K562 (cell line): ENCODE measurements at regions not wholly inside any gene's neighbourhood (a gene's known extent, or its start where the extent isn't known, plus 50 kb on each side); places are given as distances from the start of the nearest gene placed in this dataset.

Experiments
- ATAC-seq: fragments of 200-7000 bp; cut with Tn5 transposase; 3 replicates; pipeline ENCODE4 v1.9.1; 2020; ENCODE audit warnings: moderate library complexity
- BruUV-seq: library from RNA; stranded (reverse); fragments of 400-500 nt; replicated peaks from 2 replicates; lab custom pipeline; 2021; lab: Mats Ljungman, UMichigan
- CTCF ChIA-PET: fragments of 300-600 bp; formaldehyde crosslinking; extraction: SDS; loops from one replicate; lab custom pipeline; 2021; ENCODE audit warnings: low intra/inter-chr PET ratio; lab: Yijun Ruan, JAX
- POLR2A ChIA-PET: fragments of 300-600, 350-650 bp; sonication (Branson Sonifier 250); formaldehyde crosslinking; extraction: SDS; loops from one replicate; lab custom pipeline; 2021; ENCODE audit warnings: antibody characterized with exemption, inconsistent platforms; lab: Yijun Ruan, JAX
- DNase-seq, 4 experiments: peaks; one replicate each; pipeline versions ENCODE4 v3.0.0 to v3.0.0-alpha.2; 2011 to 2018; ENCODE audit warnings: low spot score in 3 of 4, mixed read lengths in 3 of 4; ENCODE audit errors: extremely low read depth in 1 of 4
- FAIRE-seq: peaks from 2 replicates; lab custom pipeline; 2011; peaks lifted over from hg19 to GRCh38; lab: Jason Lieb, UNC
- H2AFZ ChIP-seq: 2 replicates; pipeline ENCODE4 v1.6.0; 2011; ENCODE audit warnings: low read depth, low read length, control low read depth, inconsistent platforms
- H3K27ac ChIP-seq: fragments of 200-600 bp; 3 replicates; pipeline ENCODE4 v1.8.0; 2011; ENCODE audit warnings: low read depth, mild to moderate bottlenecking, control low read depth, inconsistent platforms, low read length, moderate library complexity, mixed read lengths; ENCODE audit errors: extremely low read depth
- H3K27me3 ChIP-seq, 2 experiments: fragments of 300-600 bp in 1 of 2; 2 replicates in 1 of 2; 3 replicates in 1 of 2; pipeline versions ENCODE4 v1.6.0 to v1.8.0; 2011; ENCODE audit warnings: inconsistent platforms in 2 of 2, low read length in 2 of 2, mild to moderate bottlenecking in 1 of 2, mixed read lengths in 1 of 2, moderate library complexity in 1 of 2; ENCODE audit not compliant: control insufficient read depth in 2 of 2, insufficient read depth in 2 of 2
- H3K36me3 ChIP-seq: fragments of 300-600 bp; 3 replicates; pipeline ENCODE4 v1.8.0; 2011; ENCODE audit warnings: mild to moderate bottlenecking, low read length, inconsistent platforms; ENCODE audit not compliant: control insufficient read depth, insufficient read depth
- H3K4me1 ChIP-seq, 2 experiments: fragments of 200-600 bp in 1 of 2; replicated peaks in 1 of 2; 2 replicates in 1 of 2; 3 replicates in 1 of 2; pipeline versions ENCODE4 v1.5.1 to v1.8.0; 2011; ENCODE audit warnings: inconsistent platforms in 2 of 2, low read length in 2 of 2, mild to moderate bottlenecking in 1 of 2, mixed read lengths in 1 of 2, moderate library complexity in 1 of 2; ENCODE audit not compliant: control insufficient read depth in 2 of 2, insufficient read depth in 2 of 2
- H3K4me2 ChIP-seq: 2 replicates; pipeline ENCODE4 v1.6.1; 2011; ENCODE audit warnings: low read length, control low read depth, inconsistent platforms, mixed read lengths; ENCODE audit not compliant: insufficient read depth
- H3K4me3 ChIP-seq: fragments of 200-600 bp; sonication (generic), shearing (Covaris generic); 2 replicates; pipeline ENCODE4 v1.5.1; 2016; ENCODE audit warnings: control low read depth, inconsistent platforms
- H3K79me2 ChIP-seq: fragments of 200-600 bp; 3 replicates; pipeline ENCODE4 v1.8.0; 2011; ENCODE audit warnings: low read length, inconsistent platforms; ENCODE audit not compliant: control insufficient read depth, insufficient read depth
- H3K9ac ChIP-seq, 2 experiments: 2 replicates each; pipeline versions ENCODE4 v1.6.0 to v1.6.1; 2011; ENCODE audit warnings: low read depth in 2 of 2, low read length in 2 of 2, control low read depth in 1 of 2, inconsistent platforms in 1 of 2, mild to moderate bottlenecking in 1 of 2, mixed read lengths in 1 of 2; ENCODE audit not compliant: insufficient read depth in 1 of 2
- H3K9me1 ChIP-seq: one replicate; pipeline ENCODE4 v1.6.0; 2011; ENCODE audit warnings: inconsistent platforms, mild to moderate bottlenecking, low read length, moderate library complexity; ENCODE audit not compliant: control insufficient read depth, insufficient read depth
- H3K9me3 ChIP-seq: replicated peaks from 2 replicates; pipeline ENCODE4 v1.5.1; 2011; ENCODE audit warnings: low read depth, low read length, inconsistent platforms; ENCODE audit not compliant: control insufficient read depth, insufficient read depth
- H4K20me1 ChIP-seq: replicated peaks from 2 replicates; pipeline ENCODE4 v1.6.1; 2011; ENCODE audit warnings: low read length, inconsistent platforms, mixed read lengths; ENCODE audit not compliant: control insufficient read depth, insufficient read depth
- ATF7 ChIP-seq: fragments of 450-650 bp; IDR thresholded peaks from 2 replicates; pipeline ENCODE4 v1.7.1; 2014; ENCODE audit warnings: mild to moderate bottlenecking, moderate library complexity
- ELK3 ChIP-seq: fragments of 450-650 bp; formaldehyde crosslinking; IDR thresholded peaks from 2 replicates; pipeline ENCODE4 v1.4.0; 2020; ENCODE audit warnings: mild to moderate bottlenecking
- HLTF ChIP-seq: fragments of 450-650 bp; IDR thresholded peaks from 2 replicates; pipeline ENCODE4 v1.6.1; 2016
- MYNN ChIP-seq, 2 experiments: sonication (generic); formaldehyde crosslinking in 1 of 2; IDR thresholded peaks; 2 replicates each; pipeline versions ENCODE4 v1.5.0 to v1.6.1; 2016 to 2020; ENCODE audit warnings: antibody characterized with exemption in 1 of 2, missing genetic modification reagents in 1 of 2
- PCBP1 ChIP-seq: fragments of 200-400 bp; formaldehyde crosslinking; IDR thresholded peaks from 2 replicates; pipeline ENCODE4 v1.6.1; 2018; ENCODE audit warnings: mild to moderate bottlenecking, low read depth, low read length; ENCODE audit not compliant: poor library complexity, severe bottlenecking
- PHB2 ChIP-seq: fragments of 450-650 bp; IDR thresholded peaks from 2 replicates; pipeline ENCODE4 v1.6.1; 2017; ENCODE audit warnings: low read depth
- SMARCE1 ChIP-seq: fragments of 450-650 bp; IDR thresholded peaks from 2 replicates; pipeline ENCODE4 v1.7.1; 2016; ENCODE audit warnings: mild to moderate bottlenecking
- ZC3H8 ChIP-seq: fragments of 450-650 bp; IDR thresholded peaks from 2 replicates; pipeline ENCODE4 v1.6.1; 2017
- ZNF197 ChIP-seq: fragments of 200-800 bp; sonication (Bioruptor generic); IDR thresholded peaks from 2 replicates; pipeline ENCODE4 v1.6.1; 2016; ENCODE audit warnings: low read depth, missing genetic modification characterization, missing compliant biosample characterization
- ZNF449 ChIP-seq: fragments of 250-450 bp; sonication (Bioruptor Pico); IDR thresholded peaks from 2 replicates; pipeline ENCODE4 v1.8.0; 2022; ENCODE audit warnings: moderate library complexity, mild to moderate bottlenecking, inconsistent platforms
- ZNF707 ChIP-seq: fragments of 250-450 bp; sonication (Bioruptor Pico); conservative IDR thresholded peaks from 2 replicates; pipeline ENCODE4 v1.8.0; 2022; ENCODE audit warnings: inconsistent platforms, mild to moderate bottlenecking, moderate library complexity
- ZNF785 ChIP-seq: fragments of 250-450 bp; sonication (Bioruptor Pico); IDR thresholded peaks from 2 replicates; pipeline ENCODE4 v1.4.0; 2020; ENCODE audit warnings: mild to moderate bottlenecking
- in situ Hi-C: fragments of 300-500 bp; cut with MboI; formaldehyde crosslinking; loops from 4 replicates; pipeline ENCODE4 v1.15.0; 2018; ENCODE audit warnings: inconsistent platforms, mixed read lengths
- intact Hi-C: fragments of 100-400 bp; cut with micrococcal nuclease; formaldehyde crosslinking; loops from 2 replicates; pipeline ENCODE4 v1.14.2; 2022

GRCh38 chr13:38255600-38255999, 94.1 kb upstream of the UFM1 start (continued):
- TF ChIP-seq ZNF449 (no peak), ZC3H8 (no peak), HLTF (no peak), ZNF785 (CRISPR knock-in tag) (no peak), PHB2 (no peak), PCBP1 (no peak), ZNF707 (CRISPR knock-in tag) (no peak), SMARCE1 (no peak)

- POLR2A ChIA-PET: interaction anchor here (0.6 kb wide), 1 partner anchor 80 kb away, joined by 3 read pairs; no protein-coding TSS in a partner anchor
- no peak for TF ChIP-seq MYNN (IDR thresholded peaks at IDR 0.05)
- TF ChIP-seq MYNN (CRISPR knock-in tag; IDR thresholded peaks at IDR 0.05): no peak
- no peak for TF ChIP-seq ELK3
- TF ChIP-seq ATF7: no peak
- TF ChIP-seq ZNF197 (CRISPR knock-in tag): no peak
These were observed 109.8 kb upstream of the UFM1 start for GRCh38 chr13:38239874-38240273.

More at GRCh38 chr13:38239874-38240273, 109.8 kb upstream of the UFM1 start:
- H3K27ac ChIP-seq: no peak overlapping the region
- no peak overlapping the region for H2AFZ ChIP-seq
- no peaks in the 10 kb centered on the region for H3K79me2 ChIP-seq
- no TSS peak for BruUV-seq
- in situ Hi-C loops (no loop called here), intact Hi-C loops (no loop called here)
- no peak for ATAC-seq
- no peak for DNase-seq
- H3K36me3 ChIP-seq: no peaks in the 10 kb centered on the region
- no peaks in the 10 kb centered on the region for H3K27me3 ChIP-seq
- CTCF ChIA-PET: no interaction called here
- H3K9ac ChIP-seq: no peak overlapping the region
- no peaks in the 10 kb centered on the region for H4K20me1 ChIP-seq
- H3K4me3 ChIP-seq: no peak overlapping the region
- no peaks in the 10 kb centered on the region for H3K4me1 ChIP-seq
- H3K4me2 ChIP-seq: no peak overlapping the region
- no peaks in the 10 kb centered on the region for H3K9me3 ChIP-seq
- H3K9me1 ChIP-seq: no peaks in the 10 kb centered on the region
- no peak for FAIRE-seq
